GM19468 (cell line): ENCODE measurements at regions not wholly inside any gene's neighbourhood (a gene's known extent, or its start where the extent isn't known, plus 50 kb on each side); places are given as distances from the start of the nearest gene placed in this dataset.
"Not testable (repeated sequence)": the region's sequence is repeated elsewhere in the genome, so short reads cannot be mapped to it uniquely, and the experiment has no call there.

Source experiments
- ATAC-seq: cut with Tn5 transposase; IDR thresholded peaks from one replicate; pipeline ENCODE4 v1.9.1; 2021; ENCODE audit warnings: mild to moderate bottlenecking, moderate library complexity, moderate number of reproducible peaks; ENCODE audit not compliant: unreplicated experiment; ENCODE audit errors: extremely low read depth

DNA sequence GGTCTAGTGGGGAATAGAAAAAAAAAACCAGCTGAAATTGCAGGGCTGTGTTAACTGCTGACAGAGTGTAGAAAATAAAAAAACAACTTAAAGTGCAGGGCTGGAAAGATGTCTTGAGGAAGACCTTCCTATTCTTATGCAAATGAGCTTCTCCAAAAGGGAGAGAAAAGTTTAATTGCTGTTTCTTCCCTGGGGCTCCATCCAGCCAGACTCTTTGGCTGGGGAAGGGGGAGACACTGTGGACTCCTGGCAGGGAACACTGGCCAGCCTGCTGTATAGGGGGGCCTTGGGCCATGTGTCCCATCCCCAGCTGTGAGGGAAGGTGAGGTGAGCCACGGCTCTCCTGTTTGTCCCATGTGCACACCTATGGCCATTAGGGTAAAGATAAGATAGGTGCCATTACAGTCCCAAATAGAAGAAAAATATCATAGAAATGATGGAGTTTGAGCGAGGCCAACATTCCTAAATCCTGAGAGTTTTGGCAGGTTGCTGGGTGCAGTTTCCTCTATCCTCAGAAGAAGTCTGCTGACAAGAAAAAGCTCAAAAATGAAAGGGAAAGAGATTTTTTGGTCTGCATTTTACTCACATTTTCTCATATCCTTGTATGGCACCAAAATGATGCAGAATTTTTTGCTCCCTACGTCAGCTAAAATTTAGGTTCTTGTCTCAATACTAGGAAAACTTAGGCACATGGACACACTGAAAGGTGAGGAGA is 901.7 kb downstream of the PLOD2 start:
- ATAC-seq, result no peak

DNA sequence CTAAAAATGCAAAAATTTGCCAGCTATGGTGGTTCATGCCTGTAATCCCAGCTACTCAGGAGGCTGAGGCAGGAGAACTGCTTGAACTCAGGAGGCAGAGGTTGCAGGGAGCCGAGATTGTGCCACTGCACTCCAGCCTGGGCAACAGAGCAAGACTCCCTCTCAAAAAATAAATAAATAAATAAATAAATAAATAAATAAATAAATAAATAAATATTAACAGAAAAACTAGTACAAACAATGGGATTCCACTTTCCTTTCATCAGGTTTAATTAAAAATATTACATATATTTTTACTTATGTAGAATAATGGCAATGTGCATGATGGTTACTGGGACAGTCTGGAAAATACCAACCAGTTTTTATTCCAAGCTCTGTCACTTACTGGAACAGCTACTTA is 897.5 kb downstream of the PLOD2 start:
- not testable (repeated sequence) for ATAC-seq

DNA sequence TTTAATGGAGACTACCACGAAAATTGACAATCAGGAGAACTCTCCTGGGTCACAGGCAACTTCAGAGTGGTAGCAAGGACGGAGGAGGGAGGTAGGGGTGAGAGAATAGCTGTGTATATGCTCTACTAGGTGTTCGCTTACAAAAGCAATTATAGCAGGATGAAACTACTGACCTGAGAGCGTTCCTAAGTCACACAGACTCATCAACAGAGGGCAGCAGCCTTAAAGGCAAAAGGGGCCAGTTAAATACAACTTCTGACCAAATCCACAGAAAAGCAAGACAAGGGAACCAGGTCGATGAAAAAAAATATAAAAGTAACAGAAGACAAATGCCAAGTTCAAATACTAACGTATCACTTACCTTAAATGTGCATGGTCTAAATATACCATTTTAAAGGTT is 894.6 kb downstream of the PLOD2 start:
- no peak for ATAC-seq

DNA sequence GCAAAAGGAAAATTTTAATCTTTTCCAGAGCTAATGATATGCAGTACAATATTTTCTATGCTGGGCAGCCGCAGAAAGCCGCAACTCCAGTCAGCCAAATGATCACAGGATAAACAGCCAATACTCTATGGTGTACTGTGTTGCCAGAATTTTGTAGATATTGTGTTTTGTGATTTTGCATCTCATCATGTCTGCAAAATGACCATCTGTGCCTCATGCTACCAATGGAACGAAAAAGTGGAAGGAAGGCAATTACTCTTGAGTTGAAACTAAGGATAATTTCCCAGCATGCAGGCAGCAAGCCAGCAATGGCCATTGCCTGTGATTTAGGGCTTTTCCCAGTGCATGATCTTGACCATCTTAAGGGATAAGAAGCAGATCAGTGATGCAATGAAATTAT is 891.9 kb downstream of the PLOD2 start:
- ATAC-seq, result no peak

DNA sequence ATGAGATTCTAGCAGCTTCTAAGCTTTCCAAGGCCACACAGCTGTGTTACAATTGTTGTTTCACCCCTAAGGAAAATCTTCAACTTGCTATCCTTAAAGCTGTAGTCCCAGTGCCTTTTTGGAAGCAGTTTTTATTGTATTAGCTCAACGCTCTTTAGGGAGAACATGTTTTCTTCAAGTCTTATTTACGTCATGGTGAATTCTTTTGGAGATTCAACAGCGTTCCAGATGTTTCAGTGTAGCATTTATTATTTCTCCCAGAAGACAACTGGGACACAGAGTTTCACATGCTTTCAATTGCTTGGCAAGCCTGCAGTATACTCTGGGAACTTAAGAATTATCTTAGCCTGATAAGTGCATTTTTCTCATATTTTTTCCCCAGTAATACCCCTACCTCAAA is 888.3 kb downstream of the PLOD2 start:
- no peak for ATAC-seq

DNA sequence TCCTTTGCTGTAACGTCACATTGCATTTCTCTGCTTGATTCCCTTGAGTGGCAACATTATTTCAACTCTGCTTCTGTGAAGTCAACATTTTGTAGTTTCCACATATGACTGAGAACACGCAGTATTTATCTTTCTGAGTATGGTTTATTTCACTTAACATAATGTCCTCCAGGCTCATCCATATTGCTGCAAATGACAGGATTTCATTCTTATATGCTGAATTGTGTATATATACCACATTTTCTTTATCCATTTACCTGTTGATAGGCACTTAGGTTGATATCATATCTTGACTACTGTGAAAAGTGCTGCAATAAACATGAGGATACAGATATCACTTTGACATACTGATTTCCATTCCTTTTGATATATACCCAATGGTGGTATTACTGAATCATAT is 878.5 kb downstream of the PLOD2 start:
- ATAC-seq, result no peak

DNA sequence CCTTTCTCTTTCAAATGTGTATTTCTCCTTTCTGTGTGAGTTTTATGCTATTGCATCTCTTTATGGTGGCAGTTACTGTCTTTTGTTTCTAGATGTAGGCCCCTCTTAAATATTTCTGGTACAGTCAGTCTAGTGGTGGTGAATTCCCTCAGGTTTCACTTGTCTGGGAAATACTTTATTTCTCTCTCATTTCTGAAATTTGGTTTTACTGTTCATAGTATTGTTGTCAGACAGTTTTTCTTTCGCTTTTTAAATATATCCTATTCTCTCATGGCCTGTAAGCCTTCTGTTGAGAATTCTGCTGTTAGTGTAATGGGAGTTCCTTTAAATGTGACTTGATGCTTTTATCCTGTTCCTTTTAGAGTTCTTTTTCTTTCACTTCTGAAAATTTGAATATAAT is 874.0 kb downstream of the PLOD2 start:
- no peak for ATAC-seq

DNA sequence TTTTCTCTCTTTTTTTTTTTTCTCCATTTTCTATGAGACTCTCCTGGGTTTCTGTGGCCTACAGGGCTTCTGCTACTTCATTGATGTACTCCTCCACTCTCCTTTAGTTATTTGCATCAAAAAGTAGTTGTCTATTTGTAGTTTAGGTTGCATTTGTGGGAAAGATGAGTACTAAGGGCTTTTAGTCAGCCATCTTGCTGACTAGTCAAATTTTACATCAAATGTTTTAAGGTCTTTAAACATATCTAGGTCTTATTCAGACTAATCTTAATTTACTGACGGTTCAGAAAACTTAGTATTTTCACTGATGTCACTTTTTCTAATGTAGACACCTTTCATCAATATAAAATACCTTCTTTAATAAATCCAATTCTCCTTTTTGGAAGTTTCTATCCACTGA is 871.0 kb downstream of the PLOD2 start:
- no peak for ATAC-seq

DNA sequence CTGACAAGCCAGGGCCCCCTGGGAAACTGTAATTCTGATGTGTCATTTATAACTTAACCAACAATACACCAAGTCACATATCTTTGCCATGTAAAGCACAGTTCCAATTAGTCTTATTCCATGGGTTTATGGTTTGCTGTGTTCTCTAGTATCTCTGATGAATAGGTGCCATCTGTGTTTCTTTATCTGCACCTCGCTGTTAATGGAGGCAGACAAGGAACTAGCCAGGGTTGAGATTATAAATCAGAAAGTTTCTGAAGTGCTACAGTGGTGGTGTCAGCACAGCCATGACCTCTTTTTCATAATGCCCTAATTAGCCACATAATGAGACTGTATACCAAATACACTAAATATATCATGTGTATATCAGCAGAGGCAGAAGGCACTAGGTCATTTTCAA is 866.4 kb downstream of the PLOD2 start:
- ATAC-seq, result no peak

DNA sequence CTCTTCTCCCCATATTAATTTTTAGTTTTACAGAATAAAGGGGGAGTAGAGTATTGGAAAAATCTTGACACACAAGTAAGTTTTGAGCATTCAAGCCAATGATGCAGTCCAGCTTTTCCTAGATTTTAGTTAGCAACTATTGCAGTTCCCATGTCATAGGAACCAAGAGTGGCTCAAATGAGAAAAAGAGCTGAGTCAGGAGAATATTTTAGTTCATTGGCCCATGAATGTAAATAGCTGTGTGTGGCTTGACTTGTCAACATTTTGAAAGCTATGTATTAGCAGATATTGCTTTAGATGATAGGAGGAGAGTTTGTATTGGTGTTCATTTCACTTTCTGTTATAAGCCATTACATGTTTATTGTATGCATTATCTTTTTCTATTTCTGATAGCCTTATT is 853.7 kb downstream of the PLOD2 start:
- ATAC-seq, result no peak

DNA sequence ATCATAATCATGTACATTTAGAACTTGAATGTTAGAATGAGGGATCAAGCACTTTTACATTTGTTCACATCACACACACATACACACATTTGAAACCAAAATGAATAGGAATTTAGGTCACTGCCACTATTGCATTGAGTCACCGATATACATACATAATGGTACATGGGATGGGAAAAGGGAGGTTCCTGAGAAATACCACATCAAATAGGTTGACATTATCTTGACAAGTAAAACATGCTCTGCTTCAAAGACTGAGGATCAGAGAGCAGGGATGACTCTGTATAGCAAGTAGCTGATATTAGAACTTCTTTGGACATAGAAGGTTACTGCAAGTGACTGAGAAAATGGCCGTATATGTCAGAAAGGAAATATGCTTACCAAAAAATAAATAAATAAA is 847.2 kb downstream of the PLOD2 start:
- ATAC-seq, result no peak

DNA sequence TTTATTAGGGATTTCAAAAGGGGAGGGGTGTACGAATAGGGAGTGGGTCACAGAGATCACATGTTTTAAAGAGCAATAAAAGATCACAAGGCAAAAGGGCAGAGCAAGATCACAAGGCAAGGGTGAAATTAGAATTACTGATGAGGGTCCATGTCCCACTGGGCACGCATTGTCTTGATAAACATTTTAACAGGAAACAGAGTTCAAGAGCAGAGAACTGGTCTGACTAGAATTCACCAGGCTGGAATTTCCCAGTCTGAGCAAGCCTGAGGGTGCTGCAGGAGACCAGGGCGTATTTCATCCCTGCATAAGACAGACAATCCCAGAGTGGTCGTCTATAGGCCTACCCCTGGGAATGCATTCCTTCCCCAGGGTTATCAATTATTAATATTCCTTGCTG is 844.7 kb downstream of the PLOD2 start:
- not testable (repeated sequence) for ATAC-seq

DNA sequence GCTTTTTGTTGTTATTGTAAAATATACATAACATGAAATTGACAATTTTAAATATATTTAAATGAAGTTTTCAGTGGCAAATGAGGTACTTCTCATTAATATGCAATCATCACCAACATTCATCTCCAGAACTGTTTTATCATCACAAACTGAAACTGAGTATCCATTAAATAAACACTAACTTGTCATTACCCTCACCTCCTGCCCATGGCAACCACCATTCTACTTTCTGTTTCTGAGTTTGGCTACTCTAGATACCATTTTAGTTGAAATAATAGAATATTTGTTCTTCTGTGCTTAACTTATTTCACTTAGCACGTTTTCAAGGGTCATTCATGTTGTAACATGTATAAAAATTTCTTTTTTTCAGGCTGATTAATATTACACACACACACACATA is 834.3 kb downstream of the PLOD2 start:
- no peak for ATAC-seq

DNA sequence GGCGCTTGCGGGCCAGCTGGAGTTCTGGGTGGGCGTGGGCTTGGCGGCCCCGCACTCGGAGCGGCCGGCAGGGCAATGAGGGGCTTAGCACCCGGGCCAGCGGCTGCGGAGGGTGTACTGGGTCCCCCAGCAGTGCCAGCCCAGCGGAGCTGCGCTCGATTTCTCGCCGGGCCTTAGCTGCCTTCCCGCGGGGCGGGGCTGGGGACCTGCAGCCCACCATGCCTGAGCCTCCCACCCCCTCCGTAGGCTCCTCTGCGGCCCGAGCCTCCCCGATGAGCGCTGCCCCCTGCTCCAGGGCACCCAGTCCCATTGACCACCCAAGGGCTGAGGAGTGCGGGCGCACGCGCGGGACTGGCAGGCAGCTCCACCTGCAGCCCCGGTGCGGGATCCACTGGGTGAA is 827.6 kb downstream of the PLOD2 start:
- ATAC-seq, result not testable (repeated sequence)

DNA sequence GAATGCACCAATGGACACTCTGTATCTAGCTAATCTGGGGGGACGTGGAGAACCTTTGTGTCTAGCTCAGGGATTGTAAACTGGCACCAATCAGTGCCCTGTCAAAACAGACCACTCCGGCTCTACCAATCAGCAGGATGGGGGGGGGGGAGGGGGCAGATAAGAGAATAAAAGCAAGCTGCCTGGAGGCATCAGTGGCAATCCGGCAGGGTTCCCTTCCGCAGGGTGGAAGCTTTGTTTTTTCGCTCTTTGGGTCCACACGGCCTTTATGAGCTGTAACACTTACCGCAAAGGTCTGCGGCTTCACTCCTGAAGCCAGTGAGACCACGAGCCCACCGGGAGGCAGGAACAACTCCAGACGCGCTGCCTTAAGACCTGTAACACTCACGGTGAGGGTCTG is 827.1 kb downstream of the PLOD2 start:
- ATAC-seq, result no peak

DNA sequence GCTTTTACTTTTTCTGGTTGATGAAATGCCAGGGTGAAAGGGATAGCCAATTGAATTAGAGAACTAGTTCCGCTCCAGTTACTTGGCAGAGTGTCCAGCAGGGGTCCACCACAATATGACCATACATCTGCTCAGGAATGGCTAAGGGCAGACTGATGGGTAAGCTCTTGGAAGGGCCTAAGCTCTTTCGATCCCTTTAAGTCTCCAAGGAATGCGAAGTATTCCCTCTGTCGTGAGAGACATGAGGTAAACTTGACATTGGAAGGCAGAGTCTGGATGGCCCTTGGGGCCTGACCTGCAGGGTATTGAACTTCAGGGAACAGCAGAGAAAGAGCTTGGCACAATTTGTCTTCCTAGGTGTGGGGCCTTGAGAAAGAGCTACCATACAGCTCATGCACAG is 805.8 kb downstream of the PLOD2 start:
- no peak for ATAC-seq

DNA sequence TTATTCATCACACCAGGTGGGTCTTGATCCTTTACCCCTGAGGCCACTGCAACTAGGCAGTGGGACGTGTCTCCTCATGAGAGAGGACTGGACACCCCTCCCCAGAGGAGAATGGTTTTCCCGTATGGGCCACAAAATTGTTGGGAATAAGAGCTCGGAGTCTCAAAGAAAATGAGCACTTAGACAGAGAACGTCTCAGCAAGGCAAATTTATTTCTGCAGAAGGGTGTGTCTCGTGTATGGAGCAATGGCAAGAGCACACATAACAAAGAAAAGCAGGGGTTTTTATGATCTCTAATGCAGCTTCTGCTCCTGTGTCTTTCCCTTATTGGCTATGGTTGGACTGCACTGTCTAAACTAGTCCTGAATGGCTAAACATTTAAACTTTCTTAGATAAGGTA is 803.5 kb downstream of the PLOD2 start:
- ATAC-seq, result no peak

DNA sequence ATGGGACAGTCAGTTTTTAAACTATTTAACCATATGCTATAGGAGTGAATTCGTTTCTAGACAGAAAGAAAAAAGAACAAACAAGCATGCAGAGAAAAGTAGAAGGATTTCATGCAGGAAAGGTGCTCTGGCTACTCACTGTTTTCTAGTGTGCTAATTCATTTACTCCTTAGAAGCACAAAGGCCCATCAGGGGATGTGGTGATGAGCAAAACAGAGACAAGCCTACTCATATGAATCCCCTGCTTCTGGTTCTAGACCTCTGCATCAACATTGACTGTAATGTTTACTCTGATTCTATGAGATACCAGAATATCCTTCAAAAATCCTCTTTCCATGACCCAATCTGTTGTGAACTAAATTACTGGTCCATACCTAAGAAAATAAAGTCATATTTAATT is 801.9 kb downstream of the PLOD2 start:
- ATAC-seq, result no peak

DNA sequence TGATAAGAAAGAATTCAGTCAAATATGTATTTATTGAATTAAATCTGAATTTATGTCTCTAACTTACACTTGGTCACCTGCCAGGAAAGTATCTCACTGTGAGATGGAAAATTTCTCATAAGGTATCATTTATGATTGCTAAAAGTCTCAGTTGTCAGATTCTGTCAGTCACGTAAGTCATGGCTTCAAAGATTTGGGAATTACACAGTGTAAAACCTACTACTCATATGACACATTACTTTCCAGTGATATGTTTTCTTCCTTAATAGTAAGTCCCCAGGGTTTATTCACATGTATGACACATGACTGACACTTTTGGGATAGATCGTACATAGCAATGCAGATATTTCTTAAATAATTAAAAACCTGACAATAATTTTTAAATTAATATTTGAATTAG is 792.2 kb downstream of the PLOD2 start:
- ATAC-seq, result no peak

DNA sequence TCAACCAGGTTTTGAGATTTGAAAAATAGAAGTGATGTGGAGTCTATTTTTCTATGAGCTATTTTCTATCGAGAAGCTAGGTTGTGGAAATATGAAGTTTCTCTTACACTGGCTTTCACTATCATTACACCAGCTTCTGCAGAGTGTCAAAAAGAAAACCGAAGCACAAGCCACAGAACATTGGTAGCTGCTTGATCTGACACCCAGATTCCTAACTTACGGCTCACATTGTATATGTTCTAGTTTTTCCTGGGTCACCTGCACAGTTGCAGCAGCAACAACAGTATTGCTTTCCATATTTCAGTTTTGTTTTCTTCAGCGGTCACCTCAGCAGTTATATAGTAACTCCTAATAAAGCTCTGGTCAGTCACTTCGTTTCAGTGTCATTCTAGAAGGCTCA is 790.1 kb downstream of the PLOD2 start:
- ATAC-seq, result no peak

DNA sequence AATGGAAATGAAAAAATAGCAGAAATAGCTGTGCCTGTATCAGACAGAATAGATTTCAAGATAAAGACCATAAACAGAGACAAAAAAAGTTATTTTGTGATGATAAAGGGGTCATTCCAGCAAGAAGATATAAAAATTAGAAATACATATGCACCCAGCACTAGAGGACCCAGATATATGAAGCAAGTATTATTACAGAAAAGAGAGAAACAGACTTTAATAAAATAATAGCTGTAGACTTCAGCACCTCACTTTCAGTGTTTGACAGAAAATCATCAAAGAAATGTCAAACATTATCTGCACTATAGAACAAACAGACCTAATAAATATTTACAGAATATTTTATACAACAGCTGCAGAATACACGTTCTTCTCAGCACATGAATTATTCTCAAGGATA is 783.7 kb downstream of the PLOD2 start:
- no peak for ATAC-seq

DNA sequence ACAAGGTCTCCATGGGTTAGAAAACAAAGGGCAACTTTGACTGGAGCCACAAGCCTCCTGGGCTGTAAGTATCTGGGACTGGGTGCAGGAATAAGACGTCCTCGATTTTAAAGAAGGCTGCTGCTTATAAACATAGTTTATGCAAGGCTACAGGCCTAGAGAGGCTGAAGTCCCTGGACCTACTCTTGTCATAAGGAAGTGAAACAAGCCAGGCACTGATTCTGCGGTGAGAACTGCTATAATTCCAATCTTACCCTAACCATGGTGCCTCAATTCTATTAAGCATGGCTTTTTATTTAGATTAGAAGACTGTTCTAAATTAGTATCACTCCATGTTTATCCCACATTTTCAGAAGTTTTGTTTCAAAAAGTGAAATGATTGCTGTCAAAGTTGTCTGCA is 777.6 kb downstream of the PLOD2 start:
- ATAC-seq, result no peak

DNA sequence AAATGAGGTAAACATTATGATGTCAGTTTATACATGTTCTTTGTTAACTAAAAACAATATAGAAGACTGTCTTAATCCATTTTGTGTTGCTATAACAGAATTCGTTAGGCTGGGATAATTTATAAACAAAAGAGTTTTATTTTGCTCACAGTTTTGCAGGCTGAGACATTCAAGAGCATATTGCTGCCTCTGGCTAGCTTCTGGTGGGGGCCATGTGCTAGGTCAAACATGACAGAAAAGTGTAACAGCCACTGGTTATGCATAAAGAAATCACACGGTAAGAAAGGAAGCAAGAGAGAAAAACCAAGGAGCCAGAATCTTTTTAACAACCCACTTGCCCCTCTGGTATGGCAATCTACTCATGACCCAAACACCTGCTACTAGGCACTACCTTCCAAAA is 776.7 kb downstream of the PLOD2 start:
- no peak for ATAC-seq
